AG04450 (cell line): ENCODE measurements at regions not wholly inside any gene's neighbourhood (a gene's known extent, or its start where the extent isn't known, plus 50 kb on each side); places are given as distances from the start of the nearest gene placed in this dataset.
A peak's percentile ranks its signal among the peaks of the same experiment; 100 is the strongest.

ENCODE experiments used
- CTCF ChIA-PET: fragments of 300-600, 350-600 bp; formaldehyde crosslinking; extraction: SDS; loops from one replicate; lab custom pipeline; 2022; ENCODE audit warnings: antibody characterized with exemption, inconsistent platforms; lab: Charles Lee
- POLR2A ChIA-PET: fragments of 350-600 bp; formaldehyde crosslinking; extraction: SDS; loops from one replicate; lab custom pipeline; 2021; ENCODE audit warnings: antibody characterized with exemption, inconsistent platforms; lab: Yijun Ruan, JAX
- DNase-seq: peaks from one replicate; pipeline ENCODE4 v3.0.0-alpha.2; 2011; ENCODE audit warnings: low read depth, low spot score
- H3K27ac ChIP-seq: one replicate; pipeline ENCODE4 v1.5.1; 2012; ENCODE audit warnings: low read depth, low read length, control low read depth
- H3K27me3 ChIP-seq: one replicate; pipeline ENCODE4 v1.6.0; 2012; ENCODE audit warnings: low read length; ENCODE audit not compliant: control insufficient read depth, insufficient read depth
- H3K4me3 ChIP-seq: 2 replicates; pipeline ENCODE4 v1.5.1; 2011; ENCODE audit warnings: mild to moderate bottlenecking, low read depth, low read length, control low read depth
- H3K9me3 ChIP-seq: 2 replicates; pipeline ENCODE4 v1.5.1; 2012; ENCODE audit warnings: low read length; ENCODE audit not compliant: control insufficient read depth, insufficient read depth
- TF ChIP-seq, protein P1 (sequence below): IDR thresholded peaks from 2 replicates; pipeline ENCODE4 v1.5.1; 2011; ENCODE audit warnings: low read depth, low read length, control low read depth, inconsistent platforms

DNA sequence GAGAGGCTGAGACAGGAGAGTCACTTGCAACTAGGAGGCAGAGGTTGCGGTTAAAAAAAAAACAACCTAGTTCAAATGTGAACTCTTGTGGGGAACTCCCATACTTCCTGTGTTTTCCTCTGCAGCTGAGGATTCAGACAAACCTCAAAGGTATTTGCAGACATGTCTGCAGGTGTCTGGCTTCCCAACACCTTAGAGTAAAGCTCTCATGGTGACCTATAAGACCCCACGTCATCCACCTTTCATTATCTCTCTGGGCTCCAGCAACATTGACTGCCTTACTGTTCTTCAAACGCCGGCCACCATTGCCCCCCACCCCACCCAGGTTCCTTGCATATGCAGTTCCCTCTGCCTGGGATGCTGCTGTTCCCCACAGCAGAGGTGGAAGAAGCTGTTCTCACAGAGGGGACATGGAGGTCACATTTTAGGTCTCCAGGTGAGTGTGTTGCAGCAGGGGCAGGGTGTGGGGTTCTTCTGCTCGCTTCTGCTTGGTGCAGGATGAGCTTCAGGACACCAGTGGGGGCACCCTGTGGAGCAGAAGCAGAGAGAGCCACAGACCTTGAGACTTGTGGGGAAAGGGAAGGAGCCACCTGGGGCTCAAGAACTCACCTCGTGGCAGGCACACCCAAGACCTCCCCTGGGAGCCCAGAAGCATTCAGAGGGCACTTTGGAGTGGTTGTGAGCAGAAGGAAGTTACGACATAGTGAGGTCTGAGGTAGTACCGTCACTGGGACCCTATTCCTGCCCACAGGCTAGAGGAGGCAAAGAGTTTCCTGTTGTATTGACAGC is 203.2 kb downstream of the CSNK2A3 start:
- Histone ChIP-seq H3K9me3 (no peaks in the 10 kb centered on the region), H3K27me3 (peaks cover 15% of the 10 kb centered on the region), H3K27ac (no peak overlapping the region), H3K4me3 (no peak overlapping the region)
- CTCF ChIA-PET = no interaction called here
- POLR2A ChIA-PET = no interaction called here
- TF ChIP-seq, protein P1, sequence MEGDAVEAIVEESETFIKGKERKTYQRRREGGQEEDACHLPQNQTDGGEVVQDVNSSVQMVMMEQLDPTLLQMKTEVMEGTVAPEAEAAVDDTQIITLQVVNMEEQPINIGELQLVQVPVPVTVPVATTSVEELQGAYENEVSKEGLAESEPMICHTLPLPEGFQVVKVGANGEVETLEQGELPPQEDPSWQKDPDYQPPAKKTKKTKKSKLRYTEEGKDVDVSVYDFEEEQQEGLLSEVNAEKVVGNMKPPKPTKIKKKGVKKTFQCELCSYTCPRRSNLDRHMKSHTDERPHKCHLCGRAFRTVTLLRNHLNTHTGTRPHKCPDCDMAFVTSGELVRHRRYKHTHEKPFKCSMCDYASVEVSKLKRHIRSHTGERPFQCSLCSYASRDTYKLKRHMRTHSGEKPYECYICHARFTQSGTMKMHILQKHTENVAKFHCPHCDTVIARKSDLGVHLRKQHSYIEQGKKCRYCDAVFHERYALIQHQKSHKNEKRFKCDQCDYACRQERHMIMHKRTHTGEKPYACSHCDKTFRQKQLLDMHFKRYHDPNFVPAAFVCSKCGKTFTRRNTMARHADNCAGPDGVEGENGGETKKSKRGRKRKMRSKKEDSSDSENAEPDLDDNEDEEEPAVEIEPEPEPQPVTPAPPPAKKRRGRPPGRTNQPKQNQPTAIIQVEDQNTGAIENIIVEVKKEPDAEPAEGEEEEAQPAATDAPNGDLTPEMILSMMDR = no peak
- no peak for DNase-seq

DNA sequence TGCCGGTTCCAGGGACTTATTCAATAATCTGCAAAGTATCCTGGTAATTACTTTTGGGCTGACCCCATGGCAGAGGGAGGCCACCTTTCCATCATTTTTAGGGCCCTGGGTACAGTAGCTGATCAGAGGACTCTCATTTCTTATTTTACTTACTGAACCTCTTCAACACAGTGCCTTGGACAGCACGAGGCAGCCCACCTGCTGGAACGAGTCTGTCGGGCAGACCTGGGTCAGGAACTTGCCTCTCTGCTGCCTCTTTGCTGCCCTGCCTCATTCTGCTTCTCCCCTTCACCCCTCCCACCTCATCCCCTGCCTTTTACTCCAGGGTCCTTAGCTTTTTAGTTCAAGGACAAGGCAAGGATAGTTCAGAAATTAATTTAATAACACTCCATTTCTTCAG is 204.5 kb downstream of the CSNK2A3 start:
- H3K9me3 ChIP-seq = no peaks in the 10 kb centered on the region
- ChIA-PET CTCF (interaction anchor here (0.6 to 1.6 kb wide), 3 partner anchors 9 to 279 kb away, joined by 3 to 6 read pairs (median 3); no protein-coding TSS in a partner anchor), POLR2A (no interaction called here)
- H3K4me3 ChIP-seq = no peak overlapping the region
- H3K27ac ChIP-seq = no peak overlapping the region
- peaks cover 15% of the 10 kb centered on the region for H3K27me3 ChIP-seq
- DNase-seq = no peak
- TF ChIP-seq, protein P1 = no peak

DNA sequence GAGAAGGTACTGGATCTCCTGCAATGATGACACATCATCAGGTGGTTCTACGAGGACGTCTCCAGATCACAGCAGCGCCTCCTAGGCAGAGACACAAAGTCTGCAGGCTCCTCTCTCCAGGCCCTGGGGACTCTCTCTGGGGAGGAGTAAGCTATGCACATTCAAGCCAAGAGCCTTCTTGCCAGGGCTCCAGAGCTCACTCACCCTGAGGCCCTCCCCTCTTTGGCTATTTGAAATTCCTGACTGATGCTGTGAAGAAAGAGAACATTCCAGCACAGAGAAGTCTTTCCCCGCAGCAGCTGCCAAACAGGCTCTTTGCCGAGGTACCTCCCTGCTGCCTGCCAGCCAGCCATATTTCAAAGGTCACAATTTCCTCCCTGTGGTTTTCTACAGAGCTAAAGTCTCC is 204.9 kb downstream of the CSNK2A3 start:
- Histone ChIP-seq H3K27me3 (peaks cover 16% of the 10 kb centered on the region), H3K4me3 (no peak overlapping the region), H3K9me3 (no peaks in the 10 kb centered on the region), H3K27ac (no peak overlapping the region)
- TF ChIP-seq, protein P1 = 0 out of 2 replicates have a peak, but pooled peaks have one; percentile 11
- DNase-seq = no peak
- CTCF ChIA-PET = interaction anchor here (0.6 to 1.6 kb wide), 3 partner anchors 8 to 278 kb away, joined by 3 to 6 read pairs (median 3); no protein-coding TSS in a partner anchor
- POLR2A ChIA-PET = no interaction called here

DNA sequence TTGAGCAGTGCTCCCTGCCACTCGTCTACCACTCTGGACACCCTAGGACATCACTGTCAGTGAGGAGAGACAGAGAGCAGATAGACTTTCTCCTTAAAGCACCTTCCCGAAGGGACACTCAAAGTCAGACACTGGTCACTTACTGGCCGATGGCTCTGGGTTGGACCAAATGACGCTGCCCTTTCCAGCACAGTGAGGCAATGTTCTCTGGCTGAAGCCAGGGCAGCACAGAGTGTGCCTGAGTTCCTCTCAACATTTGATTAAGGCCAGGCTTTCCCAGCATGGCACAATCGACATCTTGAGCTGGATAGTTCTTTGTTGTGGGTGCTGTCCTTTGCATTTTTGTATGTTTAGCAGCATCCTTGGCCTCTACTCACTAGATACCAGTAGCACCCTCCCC is 206.2 kb downstream of the CSNK2A3 start:
- CTCF ChIA-PET = interaction anchor here (1.2 kb wide), 1 partner anchor 10 kb away, joined by 3 read pairs; no protein-coding TSS in a partner anchor
- no peak for DNase-seq
- Histone ChIP-seq H3K9me3 (no peaks in the 10 kb centered on the region), H3K27me3 (peaks cover 22% of the 10 kb centered on the region), H3K4me3 (no peak overlapping the region), H3K27ac (no peak overlapping the region)
- TF ChIP-seq, protein P1 = no peak
- POLR2A ChIA-PET = no interaction called here

DNA sequence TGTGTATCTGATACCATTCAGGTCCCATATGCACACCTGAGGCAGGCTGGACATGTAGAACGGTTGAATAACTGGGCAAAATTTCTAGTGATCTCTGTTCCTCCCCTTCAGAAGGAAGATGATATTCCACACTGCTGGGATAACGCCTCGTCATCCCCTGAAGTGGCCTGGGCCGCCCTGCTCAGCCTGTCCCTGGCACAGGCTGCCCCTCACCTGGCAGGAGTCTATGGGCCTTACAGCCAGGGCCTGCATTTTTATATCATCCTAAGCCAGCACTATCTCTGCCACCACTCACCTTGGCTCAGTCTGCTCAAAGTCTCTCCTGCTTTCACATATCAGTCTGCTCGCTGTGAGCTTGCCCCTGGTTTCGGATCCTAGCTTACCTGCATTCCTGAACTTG is 209.2 kb downstream of the CSNK2A3 start:
- Histone ChIP-seq H3K27ac (no peak overlapping the region), H3K27me3 (peaks cover 27% of the 10 kb centered on the region), H3K9me3 (no peaks in the 10 kb centered on the region), H3K4me3 (no peak overlapping the region)
- ChIA-PET POLR2A (interaction anchor here (0.7 kb wide), 1 partner anchor 99 kb away, joined by 4 read pairs; no protein-coding TSS in a partner anchor), CTCF (no interaction called here)
- no peak for DNase-seq
- TF ChIP-seq, protein P1 = no peak
